T-cell (primary cell): ENCODE measurements at regions not wholly inside any gene's neighbourhood (a gene's known extent, or its start where the extent isn't known, plus 50 kb on each side); places are given as distances from the start of the nearest gene placed in this dataset.

Experiments used
- ATAC-seq, 4 experiments: fragments of 200-7000 bp in 3 of 4; fragments of 150-1000 bp in 1 of 4; cut with Tn5 transposase; replicated peaks in 1 of 4; 1 replicate in 3 of 4; 2 replicates in 1 of 4; pipeline ENCODE4 v1.10.0; 2021; ENCODE audit warnings: moderate library complexity in 3 of 4, mild to moderate bottlenecking in 2 of 4, moderate number of reproducible peaks in 1 of 4
- CTCF ChIA-PET, 2 donors: fragments of 300-600 bp; sonication (Branson Sonifier 250); formaldehyde crosslinking; loops; one replicate each; lab custom pipeline; 2022; ENCODE audit warnings: antibody characterized with exemption in 2 of 2; lab: Charles Lee
- POLR2A ChIA-PET, 2 donors: fragments of 300-600 bp; sonication (Branson Sonifier 250); formaldehyde crosslinking; loops; one replicate each; lab custom pipeline; 2022; ENCODE audit warnings: antibody characterized with exemption in 2 of 2; lab: Charles Lee
- DNase-seq, 35 experiments: peaks; one replicate each; pipeline versions ENCODE4 v3.0.0 to v3.0.0-alpha.2; 2013 to 2023
- H3K27ac ChIP-seq: one replicate; pipeline ENCODE4 v1.5.1; 2013; ENCODE audit warnings: low read length
- H3K27me3 ChIP-seq, 2 experiments: replicated peaks in 1 of 2; 1 replicate in 1 of 2; 2 replicates in 1 of 2; pipeline versions ENCODE4 v1.6.1 to v1.7.0; 2013; ENCODE audit warnings: low read length in 1 of 2, mixed read lengths in 1 of 2; ENCODE audit not compliant: control insufficient read depth in 2 of 2, insufficient read depth in 2 of 2; ENCODE audit errors: extremely low read depth in 1 of 2
- H3K36me3 ChIP-seq, 2 donors: 1 replicate in 1 of 2; 2 replicates in 1 of 2; pipeline versions ENCODE4 v1.6.1 to v1.7.0; 2013; ENCODE audit warnings: low read length in 1 of 2; ENCODE audit not compliant: control insufficient read depth in 2 of 2, insufficient read depth in 1 of 2; ENCODE audit errors: extremely low read depth in 1 of 2
- H3K4me1 ChIP-seq, 2 experiments: 1 replicate in 1 of 2; 2 replicates in 1 of 2; pipeline versions ENCODE4 v1.6.1 to v1.7.0; 2013; ENCODE audit warnings: low read length in 2 of 2, mixed read lengths in 1 of 2; ENCODE audit not compliant: insufficient read depth in 2 of 2, control insufficient read depth in 1 of 2; ENCODE audit errors: extremely low read depth in 1 of 2
- H3K4me3 ChIP-seq, 2 donors: 1 replicate in 1 of 2; 2 replicates in 1 of 2; pipeline versions ENCODE4 v1.5.1 to v1.7.0; 2013; ENCODE audit warnings: mild to moderate bottlenecking in 2 of 2, low read length in 1 of 2, moderate library complexity in 1 of 2; ENCODE audit not compliant: control insufficient read depth in 1 of 2; ENCODE audit errors: extremely low read depth in 1 of 2
- H3K9me3 ChIP-seq: 2 replicates; pipeline ENCODE4 v1.7.0; 2013
- H3K27ac Mint-ChIP-seq, 2 donors: one replicate each; pipeline ENCODE4 v1.8.0; 2020 to 2021; ENCODE audit warnings: mild to moderate bottlenecking in 2 of 2, mixed read lengths in 2 of 2
- H3K27me3 Mint-ChIP-seq, 2 donors: one replicate each; pipeline ENCODE4 v1.8.0; 2021 to 2022; ENCODE audit warnings: mixed read lengths in 2 of 2
- H3K36me3 Mint-ChIP-seq: one replicate; pipeline ENCODE4 v1.8.0; 2021; ENCODE audit warnings: mixed read lengths
- H3K4me1 Mint-ChIP-seq, 3 donors: one replicate each; pipeline ENCODE4 v1.8.0; 2020 to 2022; ENCODE audit warnings: mixed read lengths in 3 of 3, mild to moderate bottlenecking in 1 of 3
- H3K4me3 Mint-ChIP-seq, 3 donors: one replicate each; pipeline ENCODE4 v1.8.0; 2020 to 2022; ENCODE audit warnings: mild to moderate bottlenecking in 3 of 3, mixed read lengths in 3 of 3, moderate library complexity in 3 of 3
- H3K9me3 Mint-ChIP-seq, 3 donors: one replicate each; pipeline ENCODE4 v1.8.0; 2020 to 2022; ENCODE audit warnings: mixed read lengths in 3 of 3
- WGBS: methylation state at CpG from one replicate; pipeline ENCODE4 v1.1.5; 2013; ENCODE audit warnings: missing lambda C conversion rate; ENCODE audit not compliant: insufficient coverage; 5-methylcytosine and 5-hydroxymethylcytosine counted together

GRCh38 chr6:71408787-71409723 is 120.4 kb downstream of the OGFRL1 start:
- H3K36me3 Mint-ChIP-seq = no peaks in the 10 kb centered on the region
- no peaks in the 10 kb centered on the region for H3K9me3 Mint-ChIP-seq
- H3K4me1 Mint-ChIP-seq = no peaks in the 10 kb centered on the region
- no peak overlapping the region for H3K27ac Mint-ChIP-seq
- no peak overlapping the region for H3K4me3 ChIP-seq
- H3K36me3 ChIP-seq = no peaks in the 10 kb centered on the region
- CTCF ChIA-PET = interaction anchor here in 1 of 2 donors (0.6 kb wide), 1 partner anchor 35 kb away, joined by 9 read pairs; no protein-coding TSS in a partner anchor
- no peak for DNase-seq
- no peak for ATAC-seq
- H3K27ac ChIP-seq = no peak overlapping the region
- H3K4me3 Mint-ChIP-seq = no peak overlapping the region
- WGBS = no CpG with 5 or more reads among the region's 1 CpG
- peaks cover 0 to 3% of the 10 kb centered on the region in 2 experiments for H3K27me3 ChIP-seq
- peaks cover 9 to 19% of the 10 kb centered on the region in 2 donors for H3K27me3 Mint-ChIP-seq
- H3K9me3 ChIP-seq = no peaks in the 10 kb centered on the region
- H3K4me1 ChIP-seq = no peaks in the 10 kb centered on the region
- POLR2A ChIA-PET = no interaction called here

DNA sequence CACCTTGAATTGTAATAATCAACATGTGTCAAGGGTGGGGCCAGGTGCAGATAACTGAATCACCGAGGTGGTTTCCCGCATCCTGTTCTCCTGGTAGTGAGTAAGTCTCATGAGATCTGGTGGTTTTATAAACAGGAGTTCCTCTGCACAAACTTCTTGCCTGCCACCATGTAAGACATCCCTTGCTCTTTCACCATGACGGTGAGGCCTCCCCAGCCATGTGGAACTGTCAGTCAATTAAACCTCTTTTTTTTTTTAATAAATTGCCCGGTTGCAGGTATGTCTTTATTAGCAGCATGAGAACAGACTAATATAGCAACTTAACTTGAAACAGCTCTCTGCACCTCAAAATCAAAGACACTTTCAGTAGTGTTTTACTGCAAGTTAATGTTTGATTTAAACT is 121.6 kb downstream of the OGFRL1 start:
- Histone ChIP-seq H3K4me3 (no peak overlapping the region), H3K27me3 (peaks cover 0 to 3% of the 10 kb centered on the region in 2 experiments), H3K27ac (no peak overlapping the region), H3K4me1 (no peaks in the 10 kb centered on the region), H3K36me3 (no peaks in the 10 kb centered on the region), H3K9me3 (no peaks in the 10 kb centered on the region)
- Mint-ChIP-seq H3K27me3 (peaks cover 9 to 22% of the 10 kb centered on the region in 2 donors), H3K36me3 (no peaks in the 10 kb centered on the region), H3K4me1 (no peaks in the 10 kb centered on the region), H3K9me3 (no peaks in the 10 kb centered on the region), H3K27ac (no peak overlapping the region), H3K4me3 (no peak overlapping the region)
- 70% methylated on average over 2 of the region's 4 CpGs for WGBS
- CTCF ChIA-PET = no interaction called here
- POLR2A ChIA-PET = no interaction called here
- DNase-seq (no peak), ATAC-seq (no peak)

DNA sequence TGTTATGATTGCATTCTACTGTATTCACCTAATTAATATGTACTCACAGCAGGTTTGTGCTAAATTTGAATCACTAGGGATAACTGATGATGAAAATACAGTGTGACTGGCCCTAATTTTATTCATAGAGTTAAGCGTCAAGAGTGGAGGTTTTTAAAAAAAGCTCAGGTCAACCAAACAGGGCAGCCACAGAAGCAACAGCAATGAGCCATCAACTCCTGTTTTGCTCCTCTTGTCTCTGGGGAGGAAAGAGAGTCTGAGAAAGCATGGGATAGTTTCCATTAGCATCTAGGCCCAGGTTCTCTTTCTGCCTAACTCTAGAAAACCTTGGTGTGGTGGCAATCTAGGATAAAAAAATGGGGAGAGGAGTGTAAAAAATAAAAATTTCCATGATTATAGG is 122.1 kb downstream of the OGFRL1 start:
- Mint-ChIP-seq H3K27ac (no peak overlapping the region), H3K4me3 (no peak overlapping the region), H3K9me3 (no peaks in the 10 kb centered on the region), H3K27me3 (peaks cover 9 to 27% of the 10 kb centered on the region in 2 donors), H3K4me1 (no peaks in the 10 kb centered on the region), H3K36me3 (no peaks in the 10 kb centered on the region)
- CTCF ChIA-PET = no interaction called here
- no peaks in the 10 kb centered on the region for H3K4me1 ChIP-seq
- H3K36me3 ChIP-seq = no peaks in the 10 kb centered on the region
- WGBS = no CpG with 5 or more reads among the region's 1 CpG
- POLR2A ChIA-PET = no interaction called here
- no peak overlapping the region for H3K27ac ChIP-seq
- DNase-seq (no peak), ATAC-seq (no peak)
- no peak overlapping the region for H3K4me3 ChIP-seq
- peaks cover 0 to 3% of the 10 kb centered on the region in 2 experiments for H3K27me3 ChIP-seq
- H3K9me3 ChIP-seq = no peaks in the 10 kb centered on the region

DNA sequence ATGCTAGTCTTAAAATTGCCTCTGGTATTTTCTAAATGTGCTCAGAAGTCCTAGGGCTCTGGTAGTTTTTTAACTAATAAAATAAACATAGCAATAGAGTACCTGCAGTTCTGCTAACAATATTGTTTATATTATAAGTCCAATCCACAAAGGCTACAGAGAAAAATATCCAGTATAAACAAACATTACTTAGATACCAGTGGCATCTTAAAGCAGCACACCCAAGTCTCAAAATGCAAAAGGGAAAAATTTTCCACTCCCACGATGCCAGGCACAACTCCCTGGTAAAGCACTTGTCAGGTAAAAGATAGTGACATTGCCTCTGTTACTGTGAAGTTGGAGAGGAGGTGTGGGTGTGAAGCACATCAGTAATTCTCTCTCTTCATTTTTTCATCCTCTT is 123.3 kb downstream of the OGFRL1 start:
- no peaks in the 10 kb centered on the region for H3K4me1 Mint-ChIP-seq
- ATAC-seq (no peak), DNase-seq (no peak)
- peaks cover 12 to 20% of the 10 kb centered on the region in 2 donors for H3K27me3 Mint-ChIP-seq
- Histone ChIP-seq H3K27ac (no peak overlapping the region), H3K4me1 (no peaks in the 10 kb centered on the region), H3K36me3 (no peaks in the 10 kb centered on the region), H3K9me3 (no peaks in the 10 kb centered on the region), H3K4me3 (no peak overlapping the region), H3K27me3 (peaks cover 0 to 3% of the 10 kb centered on the region in 2 experiments)
- no peak overlapping the region for H3K4me3 Mint-ChIP-seq
- ChIA-PET POLR2A (no interaction called here), CTCF (no interaction called here)
- no peaks in the 10 kb centered on the region for H3K9me3 Mint-ChIP-seq
- no CpG with 5 or more reads among the region's 1 CpG for WGBS
- no peaks in the 10 kb centered on the region for H3K36me3 Mint-ChIP-seq
- no peak overlapping the region for H3K27ac Mint-ChIP-seq

DNA sequence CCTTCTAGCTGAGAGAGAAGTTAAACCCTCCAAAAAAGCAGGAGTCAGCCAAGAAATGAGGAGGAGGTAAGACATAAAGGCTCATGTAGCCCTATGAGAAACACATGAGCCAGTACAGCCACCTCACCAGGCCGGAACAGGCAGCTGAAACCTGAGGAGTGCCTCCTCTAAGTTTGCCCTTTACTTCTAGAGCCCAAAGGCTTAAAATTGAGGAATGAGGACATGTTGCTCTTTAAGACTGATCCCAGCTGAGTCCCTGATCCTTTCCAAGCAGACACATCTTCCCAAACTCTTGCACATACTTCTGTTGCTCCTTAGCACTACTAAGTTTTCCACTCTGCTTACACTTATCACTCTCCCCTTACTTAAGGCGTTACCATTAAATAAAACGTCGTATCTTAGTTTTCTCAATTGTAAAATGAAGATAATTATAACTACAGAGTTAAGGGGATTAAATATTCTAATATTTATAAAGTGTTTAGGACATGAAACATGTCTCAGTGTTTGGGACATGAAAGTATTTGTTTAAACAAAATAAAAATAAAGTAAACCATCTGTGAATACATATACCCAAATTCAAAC is 124.0 kb downstream of the OGFRL1 start:
- H3K4me3 Mint-ChIP-seq = no peak overlapping the region
- Histone ChIP-seq H3K9me3 (no peaks in the 10 kb centered on the region), H3K27me3 (no peaks in the 10 kb centered on the region), H3K4me3 (no peak overlapping the region), H3K36me3 (no peaks in the 10 kb centered on the region), H3K27ac (no peak overlapping the region), H3K4me1 (no peaks in the 10 kb centered on the region)
- ChIA-PET POLR2A (no interaction called here), CTCF (no interaction called here)
- WGBS = 40% methylated on average over 1 of the region's 4 CpGs
- no peak for DNase-seq
- ATAC-seq = no peak
- no peaks in the 10 kb centered on the region for H3K4me1 Mint-ChIP-seq
- H3K36me3 Mint-ChIP-seq = no peaks in the 10 kb centered on the region
- no peaks in the 10 kb centered on the region for H3K9me3 Mint-ChIP-seq
- H3K27me3 Mint-ChIP-seq = peaks cover 10 to 18% of the 10 kb centered on the region in 2 donors
- H3K27ac Mint-ChIP-seq = no peak overlapping the region

- no CpG with 5 or more reads among the region's 3 CpGs for WGBS
- Histone ChIP-seq H3K4me3 (no peak overlapping the region), H3K27me3 (peaks cover 2 to 4% of the 10 kb centered on the region in 2 experiments), H3K36me3 (no peaks in the 10 kb centered on the region), H3K27ac (no peak overlapping the region), H3K9me3 (no peaks in the 10 kb centered on the region), H3K4me1 (no peaks in the 10 kb centered on the region)
- Mint-ChIP-seq H3K27ac (no peak overlapping the region), H3K27me3 (peaks cover 25 to 33% of the 10 kb centered on the region in 2 donors), H3K9me3 (no peaks in the 10 kb centered on the region), H3K4me1 (peaks cover 0 to under 1% (median 0%) of the 10 kb centered on the region in 3 donors), H3K36me3 (no peaks in the 10 kb centered on the region), H3K4me3 (no peak overlapping the region)
- ChIA-PET POLR2A (no interaction called here), CTCF (no interaction called here)
- ATAC-seq (no peak), DNase-seq (no peak)
Measured at GRCh38 chr6:71414486-71414885, 125.9 kb downstream of the OGFRL1 start.
